BJ (cell line): ENCODE measurements at regions not wholly inside any gene's neighbourhood (a gene's known extent, or its start where the extent isn't known, plus 50 kb on each side); places are given as distances from the start of the nearest gene placed in this dataset.

Experiments
- CTCF ChIA-PET: fragments of 350-600 bp; formaldehyde crosslinking; extraction: SDS; loops from one replicate; lab custom pipeline; 2021; ENCODE audit warnings: antibody characterized with exemption, inconsistent platforms; lab: Yijun Ruan, JAX
- POLR2A ChIA-PET: fragments of 300-600 bp; sonication (Branson Sonifier 250); formaldehyde crosslinking; extraction: SDS; loops from one replicate; lab custom pipeline; 2021; ENCODE audit warnings: antibody characterized with exemption; lab: Charles Lee
- DNase-seq: peaks from one replicate; pipeline ENCODE4 v3.0.0-alpha.2; 2011; ENCODE audit warnings: low read depth
- H3K27me3 ChIP-seq: 2 replicates; pipeline ENCODE4 v1.6.0; 2011; ENCODE audit warnings: low read length; ENCODE audit not compliant: control insufficient read depth, insufficient read depth
- H3K36me3 ChIP-seq: 2 replicates; pipeline ENCODE4 v1.5.1; 2011; ENCODE audit warnings: low read length; ENCODE audit not compliant: control insufficient read depth, insufficient read depth
- H3K4me3 ChIP-seq: 2 replicates; pipeline ENCODE4 v1.5.1; 2011; ENCODE audit warnings: low read depth, mild to moderate bottlenecking, control low read depth, low read length
- CTCF ChIP-seq: IDR thresholded peaks from 2 replicates; pipeline ENCODE4 v1.5.1; 2011; ENCODE audit warnings: low read depth, mild to moderate bottlenecking, control low read depth, inconsistent platforms, low read length, moderate library complexity; ENCODE audit not compliant: insufficient read depth

- no peaks in the 10 kb centered on the region for H3K36me3 ChIP-seq
- H3K27me3 ChIP-seq = no peaks in the 10 kb centered on the region
- no peak for TF ChIP-seq CTCF
- ChIA-PET CTCF (no interaction called here), POLR2A (no interaction called here)
- no peak for DNase-seq
- H3K4me3 ChIP-seq = no peak overlapping the region
Observed at GRCh38 chr9:107720501-107720900, 230.9 kb upstream of the KLF4 start.

DNA sequence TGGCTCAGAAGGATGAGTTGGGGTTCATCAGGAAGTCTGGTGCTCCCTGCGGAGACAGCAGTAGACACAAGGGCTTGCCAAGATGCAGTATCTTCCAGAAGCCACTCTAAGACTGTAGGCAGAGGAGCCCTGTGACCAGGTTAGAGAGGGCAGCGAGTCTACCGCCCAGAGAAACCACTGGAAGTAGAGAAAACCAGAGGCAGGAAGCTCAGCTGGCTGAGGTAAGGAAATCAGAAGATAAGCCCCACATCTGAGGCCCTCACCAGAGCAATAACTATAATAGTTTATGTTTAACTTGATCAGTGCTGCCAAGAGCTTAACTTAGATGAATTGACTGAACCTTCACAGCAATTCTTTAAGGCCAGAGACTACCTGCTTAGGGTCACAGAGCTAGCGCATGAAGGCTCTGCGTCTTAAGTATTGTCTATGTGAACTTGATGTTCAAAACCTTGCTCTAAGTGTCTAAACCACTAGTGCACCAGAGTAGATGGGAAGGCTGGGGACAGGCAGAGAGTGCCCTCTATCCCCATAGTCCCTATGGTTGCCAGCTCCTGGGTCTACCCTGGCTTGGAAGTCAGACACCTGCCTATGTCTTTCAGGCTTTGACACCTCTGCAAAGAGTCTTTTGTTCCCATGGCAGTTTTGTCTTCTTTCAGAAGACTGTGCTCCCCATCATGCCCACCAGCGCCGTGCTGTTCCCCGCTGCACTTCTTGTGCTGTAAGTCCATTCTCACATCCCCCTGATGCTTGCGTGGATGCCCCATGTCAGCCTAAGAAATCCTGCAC, 228.2 kb upstream of the KLF4 start:
- CTCF ChIA-PET = no interaction called here
- no peaks in the 10 kb centered on the region for H3K36me3 ChIP-seq
- no peak for TF ChIP-seq CTCF
- POLR2A ChIA-PET = no interaction called here
- H3K4me3 ChIP-seq = no peak overlapping the region
- DNase-seq = no peak
- H3K27me3 ChIP-seq = no peaks in the 10 kb centered on the region

GRCh38 chr9:107715740-107716139, 226.2 kb upstream of the KLF4 start:
- no peak for DNase-seq
- Histone ChIP-seq H3K4me3 (no peak overlapping the region), H3K36me3 (no peaks in the 10 kb centered on the region), H3K27me3 (no peaks in the 10 kb centered on the region)
- TF ChIP-seq CTCF = no peak
- CTCF ChIA-PET = no interaction called here
- POLR2A ChIA-PET = no interaction called here

DNA sequence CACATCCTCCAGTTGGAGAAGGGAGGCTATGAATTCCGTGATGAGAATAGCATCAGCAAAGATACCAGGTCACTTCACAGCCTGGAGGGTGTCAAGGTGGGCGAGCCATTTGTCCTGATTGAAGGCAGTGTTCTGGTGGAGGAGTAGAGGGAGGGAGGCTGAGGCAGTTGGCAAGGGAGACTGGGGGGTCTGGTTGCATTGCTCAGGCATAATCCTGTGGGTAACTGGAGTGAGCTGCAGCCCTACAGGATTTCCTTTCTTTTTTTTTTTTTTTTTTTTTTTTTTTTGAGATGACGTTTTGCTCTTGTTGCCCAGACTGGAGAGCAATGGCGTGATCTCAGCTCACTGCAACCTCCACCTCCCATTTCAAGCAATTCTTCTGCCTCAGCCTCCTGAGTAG, 223.9 kb upstream of the KLF4 start:
- DNase-seq = no peak
- Histone ChIP-seq H3K27me3 (no peaks in the 10 kb centered on the region), H3K36me3 (no peaks in the 10 kb centered on the region), H3K4me3 (no peak overlapping the region)
- CTCF ChIA-PET = no interaction called here
- POLR2A ChIA-PET = no interaction called here
- TF ChIP-seq CTCF = no peak

GRCh38 chr9:107712390-107712789, 222.8 kb upstream of the KLF4 start:
- no peaks in the 10 kb centered on the region for H3K36me3 ChIP-seq
- H3K27me3 ChIP-seq = no peaks in the 10 kb centered on the region
- no peak for DNase-seq
- ChIA-PET POLR2A (no interaction called here), CTCF (no interaction called here)
- no peak overlapping the region for H3K4me3 ChIP-seq
- no peak for TF ChIP-seq CTCF
